CD4-positive, CD25-positive, alpha-beta regulatory T cell (primary cell): ENCODE measurements at regions not wholly inside any gene's neighbourhood (a gene's known extent, or its start where the extent isn't known, plus 50 kb on each side); places are given as distances from the start of the nearest gene placed in this dataset.

ENCODE experiments used
- ATAC-seq, 2 donors: fragments of 150-1000 bp; cut with Tn5 transposase; one replicate each; pipeline ENCODE4 v1.10.0; 2021; ENCODE audit warnings: low read depth in 2 of 2, moderate number of reproducible peaks in 2 of 2, moderate library complexity in 1 of 2
- DNase-seq, 3 donors: peaks; one replicate each; pipeline versions ENCODE4 v3.0.0 to v3.0.0-alpha.2; 2012 to 2022; ENCODE audit warnings: mixed read lengths in 1 of 3
- H3K27ac ChIP-seq: one replicate; pipeline ENCODE4 v1.7.0; 2013; ENCODE audit warnings: mild to moderate bottlenecking, low read length; ENCODE audit not compliant: insufficient read depth, poor library complexity, severe bottlenecking
- H3K27me3 ChIP-seq: one replicate; pipeline ENCODE4 v1.7.0; 2013; ENCODE audit warnings: low read length; ENCODE audit not compliant: control insufficient read depth, insufficient read depth
- H3K36me3 ChIP-seq: one replicate; pipeline ENCODE4 v1.7.0; 2013; ENCODE audit warnings: mild to moderate bottlenecking, low read length, moderate library complexity; ENCODE audit not compliant: control insufficient read depth, insufficient read depth
- H3K4me1 ChIP-seq: 2 replicates; pipeline ENCODE4 v1.7.0; 2013; ENCODE audit warnings: mild to moderate bottlenecking, low read length; ENCODE audit not compliant: insufficient read depth, control insufficient read depth, poor library complexity, severe bottlenecking
- H3K4me3 ChIP-seq: one replicate; pipeline ENCODE4 v1.7.0; 2013; ENCODE audit warnings: low read depth, mild to moderate bottlenecking, low read length, moderate library complexity
- H3K9me3 ChIP-seq, 2 experiments: 1 replicate in 1 of 2; 2 replicates in 1 of 2; pipeline ENCODE4 v1.7.0; 2013; ENCODE audit warnings: low read length in 2 of 2, mild to moderate bottlenecking in 1 of 2, moderate library complexity in 1 of 2; ENCODE audit not compliant: control insufficient read depth in 2 of 2
- H3K27ac Mint-ChIP-seq, 3 donors: one replicate each; pipeline ENCODE4 v1.8.0; 2020 to 2022; ENCODE audit warnings: mild to moderate bottlenecking in 3 of 3, mixed read lengths in 3 of 3, moderate library complexity in 2 of 3
- H3K27me3 Mint-ChIP-seq: one replicate; pipeline ENCODE4 v1.8.0; 2022; ENCODE audit warnings: mild to moderate bottlenecking, mixed read lengths
- H3K36me3 Mint-ChIP-seq: one replicate; pipeline ENCODE4 v1.8.0; 2020; ENCODE audit warnings: mixed read lengths
- H3K4me1 Mint-ChIP-seq, 4 donors: one replicate each; pipeline ENCODE4 v1.8.0; 2020 to 2022; ENCODE audit warnings: mixed read lengths in 4 of 4, mild to moderate bottlenecking in 1 of 4
- H3K4me3 Mint-ChIP-seq, 4 donors: one replicate each; pipeline ENCODE4 v1.8.0; 2020 to 2022; ENCODE audit warnings: mild to moderate bottlenecking in 4 of 4, mixed read lengths in 4 of 4, moderate library complexity in 3 of 4
- H3K9me3 Mint-ChIP-seq, 7 donors: one replicate each; pipeline ENCODE4 v1.8.0; 2020 to 2022; ENCODE audit warnings: mixed read lengths in 7 of 7, mild to moderate bottlenecking in 3 of 7, moderate library complexity in 2 of 7

GRCh38 chr3:18841422-18842343 lies 306.6 kb upstream of the KCNH8 start:
- DNase-seq (no peak), ATAC-seq (no peak)
- Histone ChIP-seq H3K27ac (no peak overlapping the region), H3K9me3 (no peaks in the 10 kb centered on the region), H3K36me3 (no peaks in the 10 kb centered on the region), H3K4me1 (no peaks in the 10 kb centered on the region), H3K27me3 (no peaks in the 10 kb centered on the region), H3K4me3 (no peak overlapping the region)
- H3K27ac Mint-ChIP-seq: no peak overlapping the region
- no peak overlapping the region for H3K4me3 Mint-ChIP-seq
- no peaks in the 10 kb centered on the region for H3K9me3 Mint-ChIP-seq
- H3K27me3 Mint-ChIP-seq: no peaks in the 10 kb centered on the region
- peaks cover 0 to 12% (median 2%) of the 10 kb centered on the region in 4 donors for H3K4me1 Mint-ChIP-seq
- H3K36me3 Mint-ChIP-seq: no peaks in the 10 kb centered on the region

- Mint-ChIP-seq H3K4me1 (peaks cover 0 to 15% (median 3%) of the 10 kb centered on the region in 4 donors), H3K36me3 (no peaks in the 10 kb centered on the region), H3K27me3 (no peaks in the 10 kb centered on the region), H3K27ac (no peak overlapping the region), H3K9me3 (no peaks in the 10 kb centered on the region), H3K4me3 (no peak overlapping the region)
- Histone ChIP-seq H3K4me1 (no peaks in the 10 kb centered on the region), H3K27me3 (no peaks in the 10 kb centered on the region), H3K9me3 (no peaks in the 10 kb centered on the region), H3K36me3 (no peaks in the 10 kb centered on the region), H3K4me3 (no peak overlapping the region), H3K27ac (no peak overlapping the region)
- ATAC-seq (no peak), DNase-seq (no peak)
Observed at GRCh38 chr3:18840535-18841137, 307.7 kb upstream of the KCNH8 start.

- no peaks in the 10 kb centered on the region for H3K36me3 ChIP-seq
- Mint-ChIP-seq H3K9me3 (no peaks in the 10 kb centered on the region), H3K4me1 (peaks cover 0 to 4% (median under 1%) of the 10 kb centered on the region in 4 donors), H3K27ac (no peak overlapping the region), H3K36me3 (no peaks in the 10 kb centered on the region), H3K4me3 (no peak overlapping the region), H3K27me3 (no peaks in the 10 kb centered on the region)
- H3K4me3 ChIP-seq: no peak overlapping the region
- DNase-seq: no peak
- no peak for ATAC-seq
- no peaks in the 10 kb centered on the region for H3K27me3 ChIP-seq
- H3K4me1 ChIP-seq: no peaks in the 10 kb centered on the region
- H3K9me3 ChIP-seq: no peaks in the 10 kb centered on the region
- no peak overlapping the region for H3K27ac ChIP-seq
Observed at GRCh38 chr3:18838758-18839157, 309.6 kb upstream of the KCNH8 start.

- H3K4me1 ChIP-seq: no peaks in the 10 kb centered on the region
- no peak overlapping the region for H3K27ac Mint-ChIP-seq
Observed at GRCh38 chr3:18837137-18837755, 311.1 kb upstream of the KCNH8 start.

GRCh38 chr3:18835021-18835420 lies 313.3 kb upstream of the KCNH8 start:
- H3K4me3 Mint-ChIP-seq: no peak overlapping the region
- H3K4me3 ChIP-seq: no peak overlapping the region
- no peaks in the 10 kb centered on the region for H3K27me3 Mint-ChIP-seq
- no peaks in the 10 kb centered on the region for H3K27me3 ChIP-seq
- H3K27ac Mint-ChIP-seq: no peak overlapping the region
- H3K4me1 ChIP-seq: no peaks in the 10 kb centered on the region
- peaks cover 0 to 4% (median under 1%) of the 10 kb centered on the region in 4 donors for H3K4me1 Mint-ChIP-seq
- no peaks in the 10 kb centered on the region for H3K36me3 ChIP-seq
- H3K9me3 Mint-ChIP-seq: no peaks in the 10 kb centered on the region
- H3K27ac ChIP-seq: no peak overlapping the region
- H3K9me3 ChIP-seq: no peaks in the 10 kb centered on the region
- H3K36me3 Mint-ChIP-seq: no peaks in the 10 kb centered on the region
- ATAC-seq (no peak), DNase-seq (no peak)

More at GRCh38 chr3:18837137-18837755, 311.1 kb upstream of the KCNH8 start:
- Mint-ChIP-seq H3K27me3 (no peaks in the 10 kb centered on the region), H3K4me1 (peaks cover 0 to 4% (median under 1%) of the 10 kb centered on the region in 4 donors), H3K9me3 (no peaks in the 10 kb centered on the region), H3K4me3 (no peak overlapping the region), H3K36me3 (no peaks in the 10 kb centered on the region)
- no peaks in the 10 kb centered on the region for H3K9me3 ChIP-seq
- H3K27ac ChIP-seq: no peak overlapping the region
- no peaks in the 10 kb centered on the region for H3K36me3 ChIP-seq
- H3K4me3 ChIP-seq: no peak overlapping the region
- no peaks in the 10 kb centered on the region for H3K27me3 ChIP-seq
- DNase-seq (no peak), ATAC-seq (no peak)

- Histone ChIP-seq H3K27ac (no peak overlapping the region), H3K4me1 (no peaks in the 10 kb centered on the region), H3K36me3 (no peaks in the 10 kb centered on the region), H3K27me3 (no peaks in the 10 kb centered on the region), H3K4me3 (no peak overlapping the region), H3K9me3 (no peaks in the 10 kb centered on the region)
- no peak for ATAC-seq
- no peaks in the 10 kb centered on the region for H3K27me3 Mint-ChIP-seq
- peak in 1 of 3 donors; percentile 20 for DNase-seq
- no peaks in the 10 kb centered on the region for H3K36me3 Mint-ChIP-seq
- H3K4me3 Mint-ChIP-seq: no peak overlapping the region
- peaks cover 0 to 2% (median 0%) of the 10 kb centered on the region in 4 donors for H3K4me1 Mint-ChIP-seq
- peaks cover 0 to 1% (median 0%) of the 10 kb centered on the region in 7 donors for H3K9me3 Mint-ChIP-seq
- peak overlapping the region in 1 of 3 donors; percentile 44 for H3K27ac Mint-ChIP-seq
Observed at GRCh38 chr3:18830087-18830486, 318.2 kb upstream of the KCNH8 start.

GRCh38 chr3:18828637-18829036 lies 319.7 kb upstream of the KCNH8 start:
- Mint-ChIP-seq H3K27me3 (no peaks in the 10 kb centered on the region), H3K4me3 (no peak overlapping the region), H3K4me1 (peaks cover 0 to 2% (median 0%) of the 10 kb centered on the region in 4 donors), H3K9me3 (peaks cover 0 to 1% (median 0%) of the 10 kb centered on the region in 7 donors), H3K27ac (no peak overlapping the region), H3K36me3 (no peaks in the 10 kb centered on the region)
- Histone ChIP-seq H3K36me3 (no peaks in the 10 kb centered on the region), H3K9me3 (no peaks in the 10 kb centered on the region), H3K4me1 (no peaks in the 10 kb centered on the region), H3K27me3 (no peaks in the 10 kb centered on the region), H3K27ac (no peak overlapping the region), H3K4me3 (no peak overlapping the region)
- no peak for ATAC-seq
- DNase-seq: no peak
